HG02981 (cell line): ENCODE measurements at regions not wholly inside any gene's neighbourhood (a gene's known extent, or its start where the extent isn't known, plus 50 kb on each side); places are given as distances from the start of the nearest gene placed in this dataset.
"Not testable (repeated sequence)": the region's sequence is repeated elsewhere in the genome, so short reads cannot be mapped to it uniquely, and the experiment has no call there.

Experiments used
- ATAC-seq: cut with Tn5 transposase; IDR thresholded peaks from one replicate; pipeline ENCODE4 v1.9.1; 2021; ENCODE audit warnings: mild to moderate bottlenecking, moderate library complexity; ENCODE audit not compliant: unreplicated experiment

- no peak for ATAC-seq
Observed at GRCh38 chr7:65317372-65317771, 56.3 kb upstream of the ZNF92 start.

GRCh38 chr7:65310761-65311160 is 62.9 kb upstream of the ZNF92 start:
- ATAC-seq, result no peak

GRCh38 chr7:65308300-65308678 is 65.4 kb upstream of the ZNF92 start:
- no peak for ATAC-seq

- peak; percentile 77 for ATAC-seq
Observed at GRCh38 chr7:65307651-65308299, 65.9 kb upstream of the ZNF92 start.

GRCh38 chr7:65304175-65304574 is 69.5 kb upstream of the ZNF92 start:
- no peak for ATAC-seq

GRCh38 chr7:65302883-65303282 is 70.8 kb upstream of the ZNF92 start:
- no peak for ATAC-seq

- no peak for ATAC-seq
Observed at GRCh38 chr7:65301007-65301406, 72.6 kb upstream of the ZNF92 start.

GRCh38 chr7:65295409-65295808 is 78.2 kb upstream of the ZNF92 start:
- no peak for ATAC-seq

- not testable (repeated sequence) for ATAC-seq
Observed at GRCh38 chr7:65290340-65290739, 83.3 kb upstream of the ZNF92 start.

- no peak for ATAC-seq
Observed at GRCh38 chr7:65287023-65287422, 86.6 kb upstream of the ZNF92 start.

- ATAC-seq, result no peak
Observed at GRCh38 chr7:65285906-65286864, 87.5 kb upstream of the ZNF92 start.

- not testable (repeated sequence) for ATAC-seq
Observed at GRCh38 chr7:65285241-65285640, 88.4 kb upstream of the ZNF92 start.

GRCh38 chr7:65279795-65280194 is 93.9 kb upstream of the ZNF92 start:
- no peak for ATAC-seq

- no peak for ATAC-seq
Observed at GRCh38 chr7:65276822-65277221, 96.8 kb upstream of the ZNF92 start.

GRCh38 chr7:65271502-65271901 is 102.2 kb upstream of the ZNF92 start:
- ATAC-seq, result not testable (repeated sequence)

- peak; percentile 83 for ATAC-seq
Observed at GRCh38 chr7:65269150-65269856, 104.4 kb upstream of the ZNF92 start.

- no peak for ATAC-seq
Observed at GRCh38 chr7:65268782-65269149, 104.9 kb upstream of the ZNF92 start.

GRCh38 chr7:65265933-65266519 is 107.6 kb upstream of the ZNF92 start:
- no peak for ATAC-seq

- ATAC-seq, result no peak
Observed at GRCh38 chr7:65264258-65264657, 109.4 kb upstream of the ZNF92 start.

- not testable (repeated sequence) for ATAC-seq
Observed at GRCh38 chr7:65260673-65261072, 113.0 kb upstream of the ZNF92 start.

GRCh38 chr7:65259864-65260525 is 113.7 kb upstream of the ZNF92 start:
- ATAC-seq, result not testable (repeated sequence)
